GM12891 (cell line): ENCODE measurements at regions not wholly inside any gene's neighbourhood (a gene's known extent, or its start where the extent isn't known, plus 50 kb on each side); places are given as distances from the start of the nearest gene placed in this dataset.

Source experiments
- POLR2A ChIP-seq: IDR thresholded peaks from 2 replicates; pipeline ENCODE4 v1.6.1; 2011; ENCODE audit warnings: low read depth, low read length, control low read depth
- POLR2AphosphoS5 ChIP-seq: IDR thresholded peaks from 2 replicates; pipeline ENCODE4 v1.6.1; 2011; ENCODE audit warnings: low read depth, low read length, control low read depth
- POU2F2 ChIP-seq: IDR thresholded peaks from 2 replicates; pipeline ENCODE4 v1.6.1; 2011; ENCODE audit warnings: low read depth, mild to moderate bottlenecking, control low read depth, low read length, moderate library complexity
- TAF1 ChIP-seq: IDR thresholded peaks from 2 replicates; pipeline ENCODE4 v1.6.1; 2011; ENCODE audit warnings: low read depth, low read length, control low read depth

DNA sequence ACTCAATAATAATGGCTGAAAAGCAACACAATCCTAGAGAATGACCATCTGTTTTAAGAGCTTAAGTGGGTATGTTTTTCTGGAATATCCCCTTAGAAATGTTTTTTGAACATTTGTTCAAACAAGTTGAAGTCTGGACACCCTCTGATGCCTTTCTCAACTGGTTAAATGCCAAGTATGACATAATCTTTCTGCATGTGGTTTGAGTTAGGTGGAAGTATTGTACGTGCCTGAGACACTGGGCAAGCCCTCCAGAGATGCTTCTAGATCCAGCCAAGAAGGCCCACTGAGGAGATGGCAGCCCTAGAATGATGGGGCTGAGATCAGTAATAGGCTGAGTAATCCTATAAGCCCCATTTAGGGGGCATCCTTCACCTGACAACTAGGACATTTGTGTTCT, 493.1 kb downstream of the MAGEE1 start:
- TF ChIP-seq POLR2AphosphoS5 (no peak), POLR2A (no peak), TAF1 (no peak), POU2F2 (no peak)
